AG09319 (cell line): ENCODE measurements at regions not wholly inside any gene's neighbourhood (a gene's known extent, or its start where the extent isn't known, plus 50 kb on each side); places are given as distances from the start of the nearest gene placed in this dataset.

ENCODE experiments used
- DNase-seq: peaks from one replicate; pipeline ENCODE4 v3.0.0-alpha.2; 2010; ENCODE audit warnings: low read depth; ENCODE audit errors: extremely low read depth
- TF ChIP-seq, protein P1 (sequence below): IDR thresholded peaks from 2 replicates; pipeline ENCODE4 v1.5.1; 2011; ENCODE audit warnings: low read depth, mild to moderate bottlenecking, inconsistent platforms, low read length, moderate library complexity

- TF ChIP-seq, protein P1, sequence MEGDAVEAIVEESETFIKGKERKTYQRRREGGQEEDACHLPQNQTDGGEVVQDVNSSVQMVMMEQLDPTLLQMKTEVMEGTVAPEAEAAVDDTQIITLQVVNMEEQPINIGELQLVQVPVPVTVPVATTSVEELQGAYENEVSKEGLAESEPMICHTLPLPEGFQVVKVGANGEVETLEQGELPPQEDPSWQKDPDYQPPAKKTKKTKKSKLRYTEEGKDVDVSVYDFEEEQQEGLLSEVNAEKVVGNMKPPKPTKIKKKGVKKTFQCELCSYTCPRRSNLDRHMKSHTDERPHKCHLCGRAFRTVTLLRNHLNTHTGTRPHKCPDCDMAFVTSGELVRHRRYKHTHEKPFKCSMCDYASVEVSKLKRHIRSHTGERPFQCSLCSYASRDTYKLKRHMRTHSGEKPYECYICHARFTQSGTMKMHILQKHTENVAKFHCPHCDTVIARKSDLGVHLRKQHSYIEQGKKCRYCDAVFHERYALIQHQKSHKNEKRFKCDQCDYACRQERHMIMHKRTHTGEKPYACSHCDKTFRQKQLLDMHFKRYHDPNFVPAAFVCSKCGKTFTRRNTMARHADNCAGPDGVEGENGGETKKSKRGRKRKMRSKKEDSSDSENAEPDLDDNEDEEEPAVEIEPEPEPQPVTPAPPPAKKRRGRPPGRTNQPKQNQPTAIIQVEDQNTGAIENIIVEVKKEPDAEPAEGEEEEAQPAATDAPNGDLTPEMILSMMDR = no peak
- DNase-seq = no peak
These were observed 108.5 kb upstream of the ARMC2 start for GRCh38 chr6:108739496-108740330.

DNA sequence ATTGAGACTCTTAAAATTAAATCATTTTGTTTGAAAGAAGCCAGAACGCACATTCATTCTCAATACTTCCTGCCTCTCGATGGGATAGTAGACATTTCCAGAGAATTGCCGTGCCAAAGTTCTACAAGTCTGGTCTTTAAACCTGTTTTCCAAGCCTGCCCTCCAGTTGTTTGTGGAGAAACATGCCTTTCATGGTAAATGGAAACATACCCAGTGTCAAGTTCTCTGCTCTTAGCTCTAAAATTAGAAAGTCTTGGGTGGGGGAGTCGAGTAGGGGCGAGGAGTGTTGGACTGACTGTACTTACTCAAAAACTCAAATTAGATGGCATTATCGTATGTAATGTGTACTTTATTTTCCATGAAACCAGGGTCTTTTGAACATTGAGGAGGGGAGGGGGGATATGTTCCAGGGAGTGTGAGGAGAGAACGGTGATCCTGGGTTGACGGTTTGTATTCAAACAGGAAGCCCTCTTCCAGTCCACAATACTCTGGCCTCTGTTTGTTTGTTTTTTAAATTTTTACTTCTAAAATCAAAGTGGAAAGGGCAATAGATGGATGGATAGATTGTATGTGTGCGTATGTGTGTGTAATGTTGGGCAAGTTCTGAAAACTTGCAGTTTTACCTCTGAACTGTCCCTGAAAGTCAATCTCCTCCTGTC lies 106.8 kb upstream of the ARMC2 start:
- TF ChIP-seq, protein P1 = no peak
- DNase-seq = no peak

DNA sequence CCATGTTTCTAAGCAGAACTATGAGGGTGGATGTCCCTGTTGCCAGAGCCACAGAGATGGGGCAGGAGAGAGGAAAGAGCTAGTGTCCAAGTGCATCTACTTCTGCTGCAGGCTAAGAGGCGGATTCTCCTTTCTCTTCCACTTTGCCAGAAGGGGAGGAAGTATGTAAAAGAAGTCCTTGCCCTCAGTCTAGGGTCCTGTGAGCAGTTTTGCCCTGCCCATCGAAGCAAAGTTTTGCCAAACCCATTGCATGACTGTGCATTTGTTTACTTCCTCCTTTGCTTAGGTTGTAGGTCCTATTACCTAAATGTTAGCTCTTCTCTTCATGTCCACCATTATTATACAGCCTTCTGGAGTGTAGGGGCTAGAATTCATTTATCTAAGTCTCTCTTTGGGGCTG lies 106.2 kb upstream of the ARMC2 start:
- TF ChIP-seq, protein P1 = no peak
- no peak for DNase-seq

GRCh38 chr6:108744244-108744972 lies 103.8 kb upstream of the ARMC2 start:
- TF ChIP-seq, protein P1 = no peak
- no peak for DNase-seq

GRCh38 chr6:108744996-108745395 lies 103.2 kb upstream of the ARMC2 start:
- DNase-seq = no peak
- TF ChIP-seq, protein P1 = no peak

DNA sequence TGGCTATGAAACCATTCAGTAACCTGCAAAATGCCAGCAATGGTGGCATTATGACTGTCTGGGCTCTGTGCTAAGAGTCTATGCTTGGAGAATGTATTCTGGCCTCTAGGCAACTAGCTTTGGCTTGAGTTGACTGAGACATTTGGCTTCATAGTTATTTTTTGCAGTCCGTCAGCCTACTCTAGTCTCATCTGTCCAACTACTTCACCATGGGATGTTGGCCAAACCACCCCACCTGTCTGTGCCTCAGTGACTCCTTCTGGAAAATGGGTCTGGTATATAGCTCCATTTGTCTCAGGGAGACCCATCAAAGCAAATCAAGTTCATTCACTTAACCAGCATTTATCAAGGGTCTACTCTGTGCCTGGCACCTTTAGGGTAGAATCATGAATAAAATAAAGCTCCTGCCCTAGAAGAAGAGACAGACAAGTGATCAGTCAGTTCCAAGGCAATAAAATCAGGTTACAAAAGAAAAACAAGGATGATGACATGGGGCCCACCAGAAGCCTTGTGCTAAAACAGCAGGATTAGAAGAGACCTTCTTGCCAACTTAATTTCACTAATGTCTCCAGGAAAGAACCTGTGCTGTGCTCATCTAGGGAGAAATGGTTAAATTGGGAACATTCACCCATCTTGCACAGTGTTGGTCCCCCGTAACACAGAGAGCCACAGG lies 102.4 kb upstream of the ARMC2 start:
- TF ChIP-seq, protein P1 = no peak
- no peak for DNase-seq
